8988T (cell line): ENCODE measurements at regions not wholly inside any gene's neighbourhood (a gene's known extent, or its start where the extent isn't known, plus 50 kb on each side); places are given as distances from the start of the nearest gene placed in this dataset.
"Not testable (repeated sequence)": the region's sequence is repeated elsewhere in the genome, so short reads cannot be mapped to it uniquely, and the experiment has no call there.

Experiments used
- DNase-seq: peaks from one replicate; pipeline ENCODE4 v3.0.0; 2011

DNA sequence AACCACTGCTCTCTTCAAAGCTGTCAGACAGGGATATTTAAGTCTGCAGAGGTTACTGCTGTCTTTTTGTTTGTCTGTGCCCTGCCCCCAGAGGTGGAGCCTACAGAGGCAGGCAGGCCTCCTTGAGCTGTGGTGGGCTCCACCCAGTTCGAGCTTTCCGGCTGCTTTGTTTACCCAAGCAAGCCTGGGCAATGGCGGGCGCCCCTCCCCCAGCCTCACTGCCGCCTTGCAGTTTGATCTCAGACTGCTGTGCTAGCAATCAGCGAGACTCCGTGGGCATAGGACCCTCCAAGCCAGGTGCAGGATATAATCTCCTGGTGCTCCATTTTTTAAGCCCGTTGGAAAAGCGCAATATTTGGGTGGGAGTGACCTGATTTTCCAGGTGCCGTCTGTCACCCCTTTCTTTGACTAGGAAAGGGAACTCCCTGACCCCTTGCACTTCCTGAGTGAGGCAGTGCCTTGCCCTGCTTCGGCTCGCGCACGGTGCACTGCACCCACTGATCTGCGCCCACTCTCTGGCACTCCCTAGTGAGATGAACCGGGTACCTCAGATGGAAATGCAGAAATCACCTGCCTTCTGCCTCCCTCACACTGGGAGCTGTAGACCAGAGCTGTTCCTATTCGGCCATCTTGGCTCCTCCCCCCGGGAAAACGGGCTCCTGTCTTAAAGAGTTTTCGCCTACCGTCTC lies 758.3 kb upstream of the NXPH2 start:
- not testable (repeated sequence) for DNase-seq

DNA sequence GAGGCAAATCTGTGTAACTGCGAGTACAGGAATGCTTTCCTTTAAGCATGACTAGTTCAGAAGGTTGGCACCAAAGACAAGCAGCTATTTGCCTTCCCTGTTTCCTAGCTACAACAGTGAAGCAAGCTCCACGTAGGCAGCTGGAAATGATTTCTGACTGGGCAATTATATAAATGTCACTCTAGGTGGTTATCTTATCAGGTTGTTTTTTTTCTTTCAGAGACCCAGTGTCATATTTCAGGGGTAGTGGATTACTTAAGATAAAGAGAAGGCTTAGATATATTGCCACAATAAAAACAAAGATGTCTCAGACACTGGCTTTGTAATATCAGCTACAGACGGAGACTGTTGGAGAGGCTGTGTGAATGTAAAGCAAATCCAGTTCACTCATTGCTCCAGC lies 748.9 kb upstream of the NXPH2 start:
- DNase-seq, result no peak

DNA sequence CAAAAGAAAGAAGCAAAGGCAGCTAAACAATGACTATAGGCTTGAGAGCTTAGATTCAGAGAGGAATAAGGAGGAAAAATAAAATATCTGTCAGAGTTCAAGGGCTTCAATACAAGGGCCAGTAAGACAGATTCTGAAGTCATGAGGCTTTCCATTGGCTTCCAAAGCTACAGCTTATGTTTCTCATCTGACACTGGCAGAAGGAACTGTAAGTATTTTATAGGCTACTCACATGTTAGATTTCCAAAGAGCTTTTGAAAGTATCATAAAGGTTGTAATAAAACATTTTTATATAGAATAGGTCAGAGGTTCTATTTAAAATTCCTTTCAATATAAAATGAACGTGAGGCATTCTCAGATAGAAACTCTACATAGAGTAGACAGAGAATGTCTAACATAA lies 746.6 kb upstream of the NXPH2 start:
- DNase-seq, result no peak

DNA sequence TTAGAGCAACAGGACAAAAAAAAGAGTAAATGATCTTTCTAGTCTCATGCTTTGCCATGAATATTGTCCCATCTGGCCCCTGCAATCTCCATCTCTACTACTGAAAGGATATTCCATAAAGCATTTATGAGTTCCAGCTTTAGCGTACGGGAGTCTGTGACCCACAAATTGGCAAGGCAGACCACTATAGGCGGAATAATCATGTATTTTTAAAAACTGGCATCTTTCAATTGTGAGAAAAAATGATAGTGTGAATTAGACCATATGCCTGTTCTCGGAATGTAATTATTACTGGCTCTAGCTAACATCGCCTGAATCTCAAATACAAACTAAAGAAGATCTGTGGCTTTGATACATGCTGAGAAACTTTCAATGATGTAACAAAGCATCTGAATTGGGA lies 738.1 kb upstream of the NXPH2 start:
- no peak for DNase-seq

DNA sequence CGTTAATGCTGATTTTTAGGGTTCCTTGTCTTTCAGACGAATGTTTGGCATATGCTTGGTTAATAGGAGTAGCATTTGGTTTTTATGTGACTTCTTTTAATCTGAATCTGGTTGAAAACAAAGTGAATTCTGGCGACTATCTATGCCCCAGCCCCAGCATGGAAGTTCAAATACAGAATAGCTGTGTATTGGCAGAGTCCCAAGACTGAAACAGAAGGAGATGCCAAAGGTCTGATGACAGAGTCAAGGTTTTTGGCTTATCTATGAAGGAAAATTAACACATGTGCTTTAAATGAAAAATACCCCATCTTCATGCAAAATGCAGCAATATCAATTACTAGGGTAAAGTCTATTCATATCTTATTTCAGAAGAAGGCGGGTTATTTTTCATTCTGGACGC lies 734.8 kb upstream of the NXPH2 start:
- DNase-seq, result no peak

DNA sequence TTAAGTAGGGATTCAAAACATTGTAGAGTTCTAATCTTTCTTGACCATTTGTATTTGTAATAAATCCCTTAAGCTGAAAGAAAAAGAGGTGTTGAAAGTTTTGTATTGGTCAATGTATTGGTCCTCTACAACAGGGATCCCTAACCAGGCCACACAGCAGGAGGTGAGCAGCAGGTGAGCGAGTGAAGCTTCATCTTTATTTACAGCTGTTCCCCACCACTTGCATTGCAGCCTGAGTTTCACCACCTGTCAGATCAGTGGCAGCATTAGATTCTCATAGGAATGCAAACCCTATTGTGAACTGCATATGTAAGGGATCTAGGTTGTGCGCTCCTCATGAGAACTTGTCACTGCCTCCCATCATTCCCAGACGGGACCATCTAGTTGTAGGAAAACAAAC lies 715.7 kb upstream of the NXPH2 start:
- no peak for DNase-seq

DNA sequence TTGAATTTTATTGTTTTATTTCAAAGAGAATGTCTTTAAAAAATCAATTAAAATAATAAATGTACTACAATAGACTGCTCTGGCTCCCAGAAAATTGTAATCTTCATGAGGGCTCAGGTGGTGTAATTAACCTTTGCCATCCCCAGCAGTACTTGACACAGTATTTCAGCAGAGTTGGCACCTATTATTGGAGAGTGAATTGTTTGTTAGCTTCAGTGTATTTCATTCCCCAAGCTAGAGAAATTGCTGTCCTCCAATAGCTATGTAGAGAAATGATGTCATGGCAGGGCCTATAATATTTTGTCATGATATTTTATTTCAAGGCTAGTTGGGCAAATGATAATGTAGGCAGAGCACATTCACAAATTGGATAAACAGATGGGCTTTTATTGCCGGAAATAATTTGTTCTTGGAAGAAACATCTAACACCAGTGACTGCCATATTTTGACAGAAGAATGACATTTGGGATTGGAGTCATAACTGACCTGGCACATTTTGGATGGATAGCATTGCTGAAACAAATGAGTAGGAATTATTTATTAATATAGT lies 712.0 kb upstream of the NXPH2 start:
- DNase-seq, result no peak

DNA sequence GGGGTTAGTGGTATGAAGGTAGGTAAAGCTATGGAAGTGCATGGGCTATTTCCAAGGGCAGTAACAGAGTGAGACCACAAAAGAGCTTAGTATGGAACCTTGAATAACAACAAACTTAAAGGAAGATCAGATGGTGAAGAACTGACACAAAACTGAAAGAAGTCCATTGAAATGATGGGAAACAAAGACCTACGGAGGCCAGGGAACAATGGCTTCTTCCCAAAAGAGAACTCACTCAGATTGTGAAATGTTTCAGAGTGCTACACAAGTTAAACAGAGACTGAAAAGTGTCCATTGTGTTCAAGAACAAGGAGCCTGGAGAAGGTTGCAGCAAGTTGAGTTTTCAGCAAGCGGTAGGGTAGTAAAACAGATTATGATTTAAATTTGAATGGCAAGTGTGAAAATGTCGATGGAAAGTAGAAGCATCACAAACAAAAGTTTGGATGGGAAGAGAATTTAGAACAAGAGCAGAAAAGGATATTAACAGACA lies 700.0 kb upstream of the NXPH2 start:
- no peak for DNase-seq

DNA sequence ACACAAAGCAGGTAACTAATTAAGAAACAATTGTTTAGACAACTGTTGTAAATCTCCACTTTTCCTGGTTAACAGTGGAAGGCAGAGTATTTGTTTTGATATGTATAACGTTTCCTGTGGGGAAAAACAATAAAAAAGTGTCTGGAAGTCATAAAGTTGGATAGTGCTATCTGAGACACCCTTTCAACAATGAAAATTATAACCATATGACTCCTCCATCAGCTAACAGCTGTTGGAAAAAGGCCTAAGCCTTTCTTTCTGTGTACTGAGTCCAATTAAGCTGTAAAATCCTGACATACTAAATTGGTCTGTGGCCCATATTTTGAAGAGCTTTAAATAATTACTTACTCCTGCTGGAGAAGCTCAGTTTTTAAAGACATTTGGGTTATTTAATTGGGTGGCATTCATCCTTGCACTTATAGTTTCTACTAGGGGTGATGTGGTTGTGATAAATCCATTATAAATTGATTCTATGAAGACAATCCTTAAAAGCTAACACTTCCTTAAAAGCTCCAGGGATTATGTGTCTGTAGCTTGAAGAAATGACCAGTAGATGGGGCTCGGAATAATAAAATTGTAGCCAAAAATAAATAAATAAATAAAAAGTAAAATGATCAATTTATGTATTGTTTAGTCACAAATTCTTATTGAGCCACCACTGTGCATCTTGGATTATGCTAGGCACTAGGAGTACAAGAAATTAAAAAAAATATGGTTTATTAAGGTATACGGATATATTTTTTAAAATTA lies 698.1 kb upstream of the NXPH2 start:
- DNase-seq, result no peak

DNA sequence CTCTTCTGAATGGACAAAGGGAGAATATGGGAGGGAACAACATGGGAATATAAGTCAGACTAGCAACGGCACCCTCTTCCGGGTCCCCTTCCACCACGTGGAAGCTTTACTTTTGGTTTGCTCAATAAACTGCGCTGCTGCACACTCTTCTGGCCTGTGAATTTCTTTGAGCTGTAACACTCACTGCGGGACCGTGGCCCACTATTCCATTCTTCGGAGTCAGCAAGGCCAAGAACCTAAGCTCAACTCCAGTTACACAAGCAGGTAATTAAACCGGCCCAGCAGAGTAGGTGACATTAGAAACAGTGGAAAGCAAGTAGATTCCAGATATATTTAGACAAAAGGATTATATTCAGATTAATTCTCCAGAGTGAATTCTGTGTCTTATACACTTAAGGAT lies 697.4 kb upstream of the NXPH2 start:
- DNase-seq, result no peak

DNA sequence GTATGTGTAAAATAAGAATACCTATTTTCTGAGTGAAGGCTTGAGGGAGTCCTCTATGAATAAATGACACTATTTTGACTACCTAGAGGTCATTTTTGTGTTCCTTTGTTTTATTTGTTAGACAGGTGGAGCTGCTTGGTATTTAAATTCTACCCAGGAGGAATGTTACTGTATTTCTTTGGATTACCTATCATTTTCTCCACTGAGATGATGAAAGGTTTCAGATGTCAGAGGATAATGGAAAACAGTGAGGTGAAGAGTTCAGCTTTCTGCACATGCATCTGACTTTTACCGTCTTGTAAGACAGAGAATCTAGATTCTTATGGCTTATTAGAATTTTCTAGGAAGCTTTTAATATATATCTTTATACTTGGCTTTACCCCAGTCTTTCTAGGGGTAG lies 689.8 kb upstream of the NXPH2 start:
- DNase-seq, result no peak

DNA sequence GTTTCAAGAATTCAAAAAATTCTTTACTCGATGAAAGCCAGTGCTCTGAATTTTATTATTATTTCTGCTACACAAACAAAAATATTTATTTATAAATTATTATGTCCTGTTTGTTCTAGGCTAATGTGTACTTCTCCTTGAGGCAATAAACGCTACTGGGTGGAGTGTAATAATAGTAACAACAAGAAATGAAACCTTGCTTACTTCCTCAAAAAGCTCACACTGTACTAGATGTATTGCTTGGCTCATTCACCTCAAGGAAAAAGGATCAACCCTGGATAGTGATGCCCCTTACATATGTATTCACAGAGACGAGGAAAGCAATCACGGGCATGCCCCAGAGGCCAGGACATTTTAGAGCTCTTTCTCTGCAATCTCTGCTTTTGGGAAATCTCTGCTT lies 685.6 kb upstream of the NXPH2 start:
- DNase-seq, result no peak

DNA sequence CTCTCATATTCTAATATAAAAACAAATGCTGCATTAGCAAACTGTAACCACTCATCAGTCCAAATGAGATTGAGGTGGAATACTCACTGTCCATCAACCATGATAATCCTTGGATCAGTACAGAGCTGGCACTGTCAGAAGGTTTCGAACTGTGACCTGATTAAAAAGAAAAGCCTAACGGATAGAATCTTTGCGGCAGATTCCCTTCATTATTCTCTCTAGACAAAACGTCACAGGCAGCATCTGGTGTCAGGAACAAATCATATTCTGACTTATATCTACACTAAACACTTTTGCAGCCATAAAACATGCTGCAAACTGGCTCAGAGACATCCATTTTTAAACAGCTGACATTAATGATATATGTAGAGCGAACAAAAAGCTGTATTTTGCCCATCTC lies 677.7 kb upstream of the NXPH2 start:
- DNase-seq, result no peak

DNA sequence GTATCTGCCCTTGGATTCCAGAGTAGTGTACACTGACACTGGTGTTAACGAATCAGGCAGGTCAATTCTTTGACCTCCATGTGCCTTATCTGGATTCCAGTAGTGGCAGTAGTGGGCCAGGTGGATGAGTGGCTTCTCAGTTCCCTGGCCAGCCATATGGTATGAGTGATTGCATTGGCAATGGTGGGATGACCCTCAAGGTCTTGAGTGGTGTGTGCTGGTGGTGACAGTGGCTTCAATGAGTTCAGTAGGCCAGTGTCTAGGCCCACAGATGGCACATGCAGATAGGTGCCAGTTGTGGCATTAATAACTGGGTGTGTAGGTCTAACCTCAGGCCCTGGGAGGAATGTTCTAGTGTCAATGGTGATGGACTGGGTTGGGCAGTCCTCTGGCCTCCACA lies 674.1 kb upstream of the NXPH2 start:
- no peak for DNase-seq

DNA sequence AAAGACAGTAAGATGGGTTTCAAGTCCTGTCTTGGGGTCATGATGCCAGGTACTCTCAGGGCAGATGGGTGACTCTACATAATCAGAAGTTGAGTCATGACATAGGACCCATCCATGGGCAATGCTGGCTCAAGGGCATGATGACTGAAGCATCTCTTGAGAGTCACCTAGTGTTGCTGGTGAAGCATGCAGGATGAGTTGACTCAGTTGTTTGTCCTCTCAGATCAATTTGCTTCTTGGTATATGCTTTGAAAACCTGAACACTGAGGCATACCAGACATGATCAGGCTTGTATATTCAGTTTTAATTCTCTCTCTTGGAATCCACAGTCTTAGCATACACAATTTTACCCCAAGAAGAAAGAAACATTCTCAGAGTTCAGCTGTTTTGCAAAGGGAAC lies 658.9 kb upstream of the NXPH2 start:
- DNase-seq, result no peak

DNA sequence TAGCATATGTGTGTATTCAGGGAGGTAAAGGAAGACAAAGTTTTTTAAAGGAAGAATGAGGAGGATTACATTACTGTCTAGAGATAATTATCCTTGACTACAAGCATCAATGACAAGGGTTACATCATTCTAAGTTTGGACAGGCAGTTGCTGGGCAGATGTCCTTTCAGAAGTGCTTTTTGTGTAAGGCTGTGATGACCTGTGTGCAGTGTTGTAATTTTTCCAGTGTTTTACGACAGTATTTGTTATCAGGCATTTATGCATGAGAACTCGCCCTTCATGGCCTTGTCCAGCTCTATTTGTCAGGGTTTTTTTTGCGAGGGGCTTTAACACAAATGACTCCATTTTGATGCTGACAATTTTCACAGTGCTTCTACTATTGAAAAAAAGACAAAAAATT lies 658.3 kb upstream of the NXPH2 start:
- DNase-seq, result no peak

DNA sequence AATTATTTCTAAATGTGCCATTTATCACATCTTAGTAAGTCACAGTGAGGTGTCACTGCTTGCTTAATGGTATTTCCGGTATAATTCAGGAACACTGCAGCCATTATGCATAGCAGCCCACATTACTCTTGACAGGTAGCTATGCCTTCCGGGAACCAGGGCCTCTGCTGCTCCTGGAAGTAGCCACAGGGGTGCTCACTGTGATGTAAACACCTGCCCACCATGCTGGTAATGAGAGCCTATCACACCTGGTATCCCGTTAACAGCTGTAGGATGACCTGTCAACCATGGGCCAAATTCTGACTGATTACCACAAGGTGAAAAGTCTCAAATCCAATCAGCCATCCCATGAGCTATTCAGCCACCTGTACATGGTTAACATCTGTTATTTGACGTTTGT lies 647.0 kb upstream of the NXPH2 start:
- no peak for DNase-seq

DNA sequence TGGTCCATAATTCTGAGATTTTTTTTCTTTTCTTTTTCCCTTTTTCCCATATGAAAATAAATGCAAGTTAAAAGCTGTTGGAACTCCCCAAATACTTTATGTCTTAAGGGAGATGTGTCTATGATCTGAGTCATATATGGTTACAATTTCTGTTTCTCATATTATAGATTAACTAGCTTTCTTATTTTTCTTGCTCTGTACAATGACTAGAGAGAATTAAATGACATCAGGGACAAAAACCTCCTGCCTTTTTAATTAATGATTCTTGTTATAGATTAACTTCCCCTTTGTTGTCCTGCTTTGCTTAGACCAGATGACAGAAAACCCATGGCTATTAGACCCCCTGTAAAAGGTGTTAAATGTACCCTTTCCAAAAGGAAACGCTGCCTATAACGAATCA lies 643.9 kb upstream of the NXPH2 start:
- DNase-seq, result no peak

DNA sequence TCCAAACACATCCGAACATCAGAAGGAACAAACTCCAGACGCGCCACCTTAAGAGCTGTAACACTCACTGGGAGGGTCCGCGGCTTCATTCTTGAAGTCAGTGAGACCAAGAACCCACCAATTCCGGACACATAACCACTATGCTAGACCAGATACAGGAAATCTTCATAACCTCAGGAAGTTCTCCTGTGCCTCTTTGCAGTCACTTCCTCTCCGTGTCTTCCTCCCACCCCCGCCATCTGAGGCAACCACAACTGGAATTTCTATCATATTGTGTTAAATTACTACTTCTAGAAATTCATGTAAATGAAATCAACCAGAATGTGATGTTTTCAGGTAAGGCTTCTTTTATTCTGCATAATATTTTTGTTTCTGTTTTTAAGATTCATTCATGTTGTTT lies 631.0 kb upstream of the NXPH2 start:
- DNase-seq, result no peak

DNA sequence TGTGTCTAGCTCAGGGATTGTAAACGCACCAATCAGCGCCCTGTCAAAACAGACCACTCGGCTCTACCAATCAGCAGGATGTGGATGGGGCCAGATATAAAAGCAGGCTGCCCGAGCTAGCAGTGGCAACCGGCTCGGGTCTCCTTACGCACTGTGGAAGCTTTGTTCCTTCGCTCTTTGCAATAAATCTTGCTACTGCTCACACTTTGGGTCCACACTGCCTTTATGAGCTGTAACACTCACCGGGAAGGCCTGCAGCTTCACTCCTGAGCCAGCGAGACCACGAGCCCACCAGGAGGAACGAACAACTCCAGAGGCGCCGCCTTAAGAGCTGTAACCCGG lies 630.6 kb upstream of the NXPH2 start:
- DNase-seq, result not testable (repeated sequence)

DNA sequence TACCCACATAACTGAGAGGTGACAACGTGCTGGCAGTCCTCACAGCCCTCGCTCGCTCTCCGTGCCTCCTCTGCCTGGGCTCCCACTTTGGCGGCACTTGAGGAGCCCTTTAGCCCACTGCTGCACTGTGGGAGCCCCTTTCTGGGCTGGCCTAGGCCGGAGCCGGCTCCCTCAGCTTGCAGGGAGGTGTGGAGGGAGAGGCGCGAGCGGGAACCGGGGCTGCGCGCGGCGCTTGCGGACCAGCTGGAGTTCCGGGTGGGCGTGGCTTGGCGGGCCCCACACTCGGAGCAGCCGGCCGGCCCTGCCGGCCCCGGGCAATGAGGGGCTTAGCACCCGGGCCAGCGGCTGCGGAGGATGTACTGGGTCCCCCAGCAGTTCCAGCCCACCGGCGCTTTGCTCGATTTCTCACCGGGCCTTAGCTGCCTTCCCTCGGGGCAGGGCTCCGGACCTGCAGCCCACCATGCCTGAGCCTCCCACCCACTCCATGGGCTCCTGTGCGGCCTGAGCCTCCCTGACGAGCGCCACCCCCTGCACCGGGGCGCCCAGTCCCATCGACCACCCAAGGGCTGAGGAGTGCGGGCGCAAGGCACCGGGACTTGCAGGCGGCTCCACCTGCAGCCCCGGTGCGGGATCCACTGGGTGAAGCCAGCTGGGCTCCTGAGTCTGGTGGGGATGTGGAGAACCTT lies 630.1 kb upstream of the NXPH2 start:
- not testable (repeated sequence) for DNase-seq

DNA sequence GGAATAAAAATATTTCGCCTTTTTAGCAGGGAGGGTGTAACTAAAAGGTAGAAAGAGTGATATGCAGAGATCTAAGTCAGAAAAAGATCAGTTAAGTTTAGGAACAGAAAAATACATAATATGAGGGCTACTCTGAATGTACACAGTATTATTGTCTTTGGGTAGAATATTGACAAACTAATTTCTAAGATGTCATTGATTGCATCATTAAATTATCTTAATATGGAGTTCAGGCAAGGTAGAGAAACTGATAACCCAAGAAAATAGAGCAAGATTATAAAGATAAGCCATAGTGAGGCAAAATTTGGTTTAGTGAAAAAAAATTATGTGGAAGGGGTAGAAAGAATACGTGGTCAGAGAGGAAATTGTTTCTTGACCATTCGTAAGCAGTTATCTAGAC lies 629.0 kb upstream of the NXPH2 start:
- DNase-seq, result no peak

DNA sequence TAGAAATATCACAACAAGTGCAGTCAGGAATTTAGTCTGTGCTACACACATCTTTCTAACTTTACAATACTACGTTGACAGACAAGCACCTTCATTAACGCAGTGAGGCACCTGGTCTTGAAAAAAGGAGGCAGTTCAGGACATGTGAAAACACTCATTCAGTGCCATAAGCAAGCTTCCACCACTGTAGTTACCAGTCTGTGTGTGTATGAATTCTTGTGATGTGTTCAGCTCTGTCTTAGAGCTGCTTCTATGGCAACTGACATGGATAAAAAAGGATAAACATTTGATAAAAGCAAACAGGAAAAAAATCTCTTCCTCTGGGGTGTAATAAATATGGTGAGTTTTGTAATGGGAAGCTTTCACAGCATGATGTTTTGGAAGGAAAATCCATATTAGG lies 623.8 kb upstream of the NXPH2 start:
- no peak for DNase-seq

DNA sequence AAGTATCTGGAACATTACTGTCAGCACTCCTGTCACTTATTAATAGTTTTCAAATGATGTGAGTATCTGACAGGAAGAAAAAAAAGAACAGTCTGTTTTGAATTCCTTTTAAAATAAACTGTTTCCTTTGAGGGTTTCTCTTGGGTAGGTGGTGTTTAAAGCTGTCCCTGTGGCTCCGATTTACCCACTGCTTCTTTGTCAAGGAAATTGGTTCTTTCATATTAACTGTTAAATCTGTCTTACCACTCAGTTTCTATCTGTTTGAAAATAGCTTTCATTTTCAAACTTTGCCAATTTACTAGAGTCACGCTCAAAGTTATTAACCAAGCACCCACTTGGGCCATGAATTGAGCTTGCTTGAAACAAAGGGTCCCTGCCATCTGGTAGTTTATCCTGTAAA lies 614.6 kb upstream of the NXPH2 start:
- DNase-seq, result no peak
